Spinal cord (tissue), 10 donors: ENCODE measurements at regions not wholly inside any gene's neighbourhood (a gene's known extent, or its start where the extent isn't known, plus 50 kb on each side); places are given as distances from the start of the nearest gene placed in this dataset. TPM values are rescaled to one million over a fixed set of nuclear protein-coding genes. Genes with fewer than 3 reads are reported as not detected.

Experiments used
- DNase-seq, 6 donors: peaks; one replicate each; pipeline versions ENCODE4 v3.0.0 to v3.0.0-alpha.2; 2013 to 2015; ENCODE audit warnings: low spot score in 6 of 6, low read depth in 4 of 6
- H3K27ac ChIP-seq: one replicate; pipeline ENCODE4 v1.5.1; 2013; ENCODE audit warnings: low read depth, low read length, control low read depth
- H3K27me3 ChIP-seq: one replicate; pipeline ENCODE4 v1.6.1; 2013; ENCODE audit warnings: low read length; ENCODE audit not compliant: control insufficient read depth, insufficient read depth
- H3K36me3 ChIP-seq: one replicate; pipeline ENCODE4 v1.6.1; 2013; ENCODE audit warnings: low read length; ENCODE audit not compliant: control insufficient read depth, insufficient read depth
- H3K4me1 ChIP-seq: one replicate; pipeline ENCODE4 v1.6.1; 2013; ENCODE audit warnings: low read length; ENCODE audit not compliant: control insufficient read depth, insufficient read depth
- H3K4me3 ChIP-seq: one replicate; pipeline ENCODE4 v1.5.1; 2013; ENCODE audit warnings: low read depth, low read length, control low read depth
- H3K9me3 ChIP-seq: one replicate; pipeline ENCODE4 v1.6.1; 2013; ENCODE audit warnings: low read length; ENCODE audit not compliant: control insufficient read depth, insufficient read depth
- WGBS: methylation state at CpG from one replicate; pipeline ENCODE4 v1.1.5; 2013; ENCODE audit warnings: missing lambda C conversion rate; ENCODE audit not compliant: insufficient coverage; 5-methylcytosine and 5-hydroxymethylcytosine counted together
- small RNA-seq: library from RNA; depleted of rRNA; stranded (forward); fragments of <200 nt; gene quantifications from one replicate; pipeline ENCODE3, GENCODE V24; 2014; ENCODE audit warnings: low replicate concordance
- donor health status: healthy.

GRCh38 chr4:127560755-127561154 is 72.0 kb upstream of the INTU start:
- H3K27ac ChIP-seq, result no peak overlapping the region
- H3K9me3 ChIP-seq, result no peaks in the 10 kb centered on the region
- WGBS, result 100% methylated on average over 1 of the region's 3 CpGs
- peak in 1 of 6 donors; percentile 25 for DNase-seq
- no peak overlapping the region for H3K4me3 ChIP-seq
- H3K4me1 ChIP-seq, result no peaks in the 10 kb centered on the region
- no peaks in the 10 kb centered on the region for H3K27me3 ChIP-seq
- no peaks in the 10 kb centered on the region for H3K36me3 ChIP-seq

GRCh38 chr4:127574643-127575042 is 58.1 kb upstream of the INTU start:
- Histone ChIP-seq H3K9me3 (no peaks in the 10 kb centered on the region), H3K36me3 (no peaks in the 10 kb centered on the region), H3K4me3 (no peak overlapping the region), H3K27me3 (no peaks in the 10 kb centered on the region), H3K4me1 (no peaks in the 10 kb centered on the region), H3K27ac (no peak overlapping the region)
- 69% methylated on average over 1 of the region's 2 CpGs for WGBS
- DNase-seq, result no peak

GRCh38 chr4:127575888-127576287 is 56.9 kb upstream of the INTU start:
- H3K4me1 ChIP-seq, result no peaks in the 10 kb centered on the region
- H3K4me3 ChIP-seq, result no peak overlapping the region
- no peaks in the 10 kb centered on the region for H3K36me3 ChIP-seq
- H3K27me3 ChIP-seq, result no peaks in the 10 kb centered on the region
- no peak for DNase-seq
- WGBS, result no CpG with 5 or more reads among the region's 2 CpGs
- no peaks in the 10 kb centered on the region for H3K9me3 ChIP-seq
- H3K27ac ChIP-seq, result no peak overlapping the region

GRCh38 chr4:127578491-127578890 is 54.3 kb upstream of the INTU start:
- Histone ChIP-seq H3K27me3 (no peaks in the 10 kb centered on the region), H3K27ac (no peak overlapping the region), H3K9me3 (no peaks in the 10 kb centered on the region), H3K4me1 (no peaks in the 10 kb centered on the region), H3K36me3 (no peaks in the 10 kb centered on the region), H3K4me3 (no peak overlapping the region)
- WGBS, result no CpG with 5 or more reads among the region's 3 CpGs
- no peak for DNase-seq

- WGBS, result 80% methylated on average over 1 of the region's 7 CpGs
Measured at GRCh38 chr4:127578967-127579366, 53.8 kb upstream of the INTU start.

GRCh38 chr4:127579821-127580220 is 52.9 kb upstream of the INTU start:
- WGBS, result 98% methylated on average over 12 of the region's 12 CpGs
- Histone ChIP-seq H3K27me3 (no peaks in the 10 kb centered on the region), H3K36me3 (no peaks in the 10 kb centered on the region), H3K9me3 (no peaks in the 10 kb centered on the region), H3K4me3 (no peak overlapping the region), H3K4me1 (no peaks in the 10 kb centered on the region), H3K27ac (no peak overlapping the region)
- no peak for DNase-seq

More at GRCh38 chr4:127578967-127579366, 53.8 kb upstream of the INTU start:
- no peak for DNase-seq
- Histone ChIP-seq H3K27me3 (no peaks in the 10 kb centered on the region), H3K4me1 (no peaks in the 10 kb centered on the region), H3K4me3 (no peak overlapping the region), H3K9me3 (no peaks in the 10 kb centered on the region), H3K36me3 (no peaks in the 10 kb centered on the region), H3K27ac (no peak overlapping the region)

GRCh38 chr4:127580300-127580699 is 52.5 kb upstream of the INTU start:
- Histone ChIP-seq H3K27ac (no peak overlapping the region), H3K9me3 (no peaks in the 10 kb centered on the region), H3K4me1 (no peaks in the 10 kb centered on the region), H3K36me3 (no peaks in the 10 kb centered on the region), H3K27me3 (no peaks in the 10 kb centered on the region), H3K4me3 (no peak overlapping the region)
- DNase-seq, result no peak
- WGBS, result 98% methylated on average over 3 of the region's 4 CpGs

GRCh38 chr4:127580891-127581290 is 51.9 kb upstream of the INTU start:
- no peaks in the 10 kb centered on the region for H3K4me1 ChIP-seq
- DNase-seq, result no peak
- WGBS, result 100% methylated on average over 2 of the region's 2 CpGs

More at GRCh38 chr4:127580891-127581290, 51.9 kb upstream of the INTU start:
- Histone ChIP-seq H3K27ac (no peak overlapping the region), H3K27me3 (no peaks in the 10 kb centered on the region), H3K4me3 (no peak overlapping the region), H3K36me3 (no peaks in the 10 kb centered on the region), H3K9me3 (no peaks in the 10 kb centered on the region)

Small RNA genes in the stretch of these regions (small RNA-seq; reads per million reads assigned to genes)
- gene RF00019, result not detected
